HEK293 (cell line): ENCODE measurements at regions not wholly inside any gene's neighbourhood (a gene's known extent, or its start where the extent isn't known, plus 50 kb on each side); places are given as distances from the start of the nearest gene placed in this dataset.

ENCODE experiments used
- CTCF ChIP-seq: fragments of 450-650 bp; formaldehyde crosslinking; IDR thresholded peaks from 2 replicates; pipeline ENCODE4 v1.5.1; 2016; ENCODE audit warnings: missing biosample characterization, missing genetic modification characterization
- MYNN ChIP-seq: fragments of 450-650 bp; formaldehyde crosslinking; IDR thresholded peaks from 2 replicates; pipeline ENCODE4 v1.5.1; 2016; ENCODE audit warnings: missing biosample characterization, missing genetic modification characterization, borderline replicate concordance
- PBX3 ChIP-seq: sonication (generic); formaldehyde crosslinking; IDR thresholded peaks from 2 replicates; pipeline ENCODE4 v1.8.1; 2022; ENCODE audit warnings: mild to moderate bottlenecking, moderate library complexity, missing genetic modification reagents
- REST ChIP-seq: fragments of 450-650 bp; formaldehyde crosslinking; IDR thresholded peaks from 2 replicates; pipeline ENCODE4 v1.5.1; 2016; ENCODE audit warnings: missing biosample characterization, missing genetic modification characterization
- ZNF280C ChIP-seq: fragments of 450-650 bp; formaldehyde crosslinking; IDR thresholded peaks from 2 replicates; pipeline ENCODE4 v1.5.1; 2016; ENCODE audit warnings: missing biosample characterization, missing genetic modification characterization
- ZNF324 ChIP-seq: fragments of 450-650 bp; formaldehyde crosslinking; IDR thresholded peaks from 2 replicates; pipeline ENCODE4 v1.5.1; 2016; ENCODE audit warnings: missing biosample characterization, missing genetic modification characterization
- ZNF549 ChIP-seq: fragments of 450-650 bp; IDR thresholded peaks from 2 replicates; pipeline ENCODE4 v1.5.1; 2018; ENCODE audit warnings: missing biosample characterization, missing genetic modification characterization, mild to moderate bottlenecking, inconsistent platforms, moderate library complexity
- ZSCAN5A ChIP-seq: fragments of 450-650 bp; formaldehyde crosslinking; IDR thresholded peaks from 2 replicates; pipeline ENCODE4 v1.5.1; 2016; ENCODE audit warnings: missing biosample characterization, missing genetic modification characterization

- TF ChIP-seq ZNF324 (no peak), CTCF (no peak), ZNF280C (tag by site-specific recombination) (no peak), MYNN (tag by site-specific recombination) (no peak), ZSCAN5A (no peak), ZNF549 (tag by site-specific recombination) (no peak), REST (tag by site-specific recombination) (no peak), PBX3 (no peak)
These were observed 65.2 kb upstream of the LRPPRC start for GRCh38 chr2:44060990-44061389.
